ENCODE measurements at regions not wholly inside any gene's neighbourhood (a gene's known extent, or its start where the extent isn't known, plus 50 kb on each side); places are given as distances from the start of the nearest gene placed in this dataset.

GRCh38 chr2:355773-356172 lies 67.9 kb upstream of the ALKAL2 start:
- H3K4me3 Mint-ChIP-seq: no peak overlapping the region
- H3K27me3 Mint-ChIP-seq (ENCODE audit: low read depth): peaks cover 6% of the 10 kb centered on the region
- no peak overlapping the region for H3K27ac Mint-ChIP-seq
- H3K4me1 Mint-ChIP-seq: peaks cover 11% of the 10 kb centered on the region
- TF ChIP-seq CTCF (IDR thresholded peaks at IDR 0.05; ENCODE audit: unreplicated experiment in 3 of 3): no peak
- no peaks in the 10 kb centered on the region for H3K36me3 Mint-ChIP-seq (ENCODE audit: low read depth)
- H3K9me3 Mint-ChIP-seq: peaks cover 6% of the 10 kb centered on the region

GRCh38 chr2:352696-353095 lies 64.8 kb upstream of the ALKAL2 start:
- Mint-ChIP-seq H3K36me3 (ENCODE audit: low read depth) (no peaks in the 10 kb centered on the region), H3K4me3 (no peak overlapping the region), H3K27ac (peak overlapping the region in 2 of 3 experiments; percentile 52 to 75), H3K4me1 (peaks cover 11% of the 10 kb centered on the region), H3K9me3 (no peaks in the 10 kb centered on the region), H3K27me3 (ENCODE audit: low read depth) (peaks cover 3% of the 10 kb centered on the region)
- TF ChIP-seq CTCF (IDR thresholded peaks at IDR 0.05; ENCODE audit: unreplicated experiment in 3 of 3): no peak

GRCh38 chr2:349390-349789 lies 61.5 kb upstream of the ALKAL2 start:
- TF ChIP-seq CTCF (IDR thresholded peaks at IDR 0.05; ENCODE audit: unreplicated experiment in 3 of 3): no peak
- Mint-ChIP-seq H3K4me1 (peaks cover 7% of the 10 kb centered on the region), H3K36me3 (ENCODE audit: low read depth) (no peaks in the 10 kb centered on the region), H3K4me3 (no peak overlapping the region), H3K27me3 (ENCODE audit: low read depth) (no peaks in the 10 kb centered on the region), H3K27ac (no peak overlapping the region), H3K9me3 (no peaks in the 10 kb centered on the region)

GRCh38 chr2:348361-348916 lies 60.5 kb upstream of the ALKAL2 start:
- no peaks in the 10 kb centered on the region for H3K27me3 Mint-ChIP-seq (ENCODE audit: low read depth)
- no peaks in the 10 kb centered on the region for H3K9me3 Mint-ChIP-seq
- H3K36me3 Mint-ChIP-seq (ENCODE audit: low read depth): no peaks in the 10 kb centered on the region
- TF ChIP-seq CTCF (IDR thresholded peaks at IDR 0.05; ENCODE audit: unreplicated experiment in 3 of 3): no peak
- no peak overlapping the region for H3K4me3 Mint-ChIP-seq
- H3K4me1 Mint-ChIP-seq: peaks cover 7% of the 10 kb centered on the region
- H3K27ac Mint-ChIP-seq: no peak overlapping the region

- Mint-ChIP-seq H3K27ac (no peak overlapping the region), H3K4me1 (no peaks in the 10 kb centered on the region), H3K27me3 (ENCODE audit: low read depth) (peaks cover 3% of the 10 kb centered on the region), H3K4me3 (no peak overlapping the region), H3K36me3 (ENCODE audit: low read depth) (no peaks in the 10 kb centered on the region), H3K9me3 (peaks cover 9% of the 10 kb centered on the region)
- TF ChIP-seq CTCF (IDR thresholded peaks at IDR 0.05; ENCODE audit: unreplicated experiment in 3 of 3): no peak
Measured at GRCh38 chr2:344811-345210, 56.9 kb upstream of the ALKAL2 start.

GRCh38 chr2:343355-343754 lies 55.5 kb upstream of the ALKAL2 start:
- H3K27me3 Mint-ChIP-seq (ENCODE audit: low read depth): peaks cover 3% of the 10 kb centered on the region
- H3K27ac Mint-ChIP-seq: no peak overlapping the region

More at GRCh38 chr2:343355-343754, 55.5 kb upstream of the ALKAL2 start:
- Mint-ChIP-seq H3K36me3 (ENCODE audit: low read depth) (peaks cover 5% of the 10 kb centered on the region), H3K4me3 (no peak overlapping the region), H3K4me1 (no peaks in the 10 kb centered on the region), H3K9me3 (peaks cover 20% of the 10 kb centered on the region)
- no peak for TF ChIP-seq CTCF (IDR thresholded peaks at IDR 0.05; ENCODE audit: unreplicated experiment in 3 of 3)
